ENCODE measurements at regions not wholly inside any gene's neighbourhood (a gene's known extent, or its start where the extent isn't known, plus 50 kb on each side); places are given as distances from the start of the nearest gene placed in this dataset.

- ChIA-PET POLR2A (no interaction called here), CTCF (no interaction called here)
- Histone ChIP-seq H3K27ac (ENCODE audit: low read length) (no peak overlapping the region), H3K27me3 (ENCODE audit: control insufficient read depth, insufficient read depth, low read length) (no peaks in the 10 kb centered on the region), H3K4me1 (ENCODE audit: control insufficient read depth, insufficient read depth, low read length) (no peaks in the 10 kb centered on the region), H3K4me3 (ENCODE audit: low read depth in 2 of 2, low read length in 2 of 2) (no peak overlapping the region), H3K9me3 (ENCODE audit: control insufficient read depth, insufficient read depth, low read depth, low read length) (no peaks in the 10 kb centered on the region), H3K36me3 (ENCODE audit: control insufficient read depth, insufficient read depth, low read length) (no peaks in the 10 kb centered on the region)
- intact Hi-C loops (cut with micrococcal nuclease; ENCODE audit: unreplicated experiment) = no loop called here
- in situ Hi-C loops (cut with HindIII; ENCODE audit: low pct_unique_long_range_greater_than_20kb, low sequenced_read_pairs) = no loop called here
- no peak for DNase-seq (ENCODE audit: low read depth, low spot score)
- no peak for ATAC-seq
- TF ChIP-seq SIN3A (IDR thresholded peaks at IDR 0.05; ENCODE audit: borderline replicate concordance, insufficient read depth, low read depth, low read length) (no peak), TCF7L2 (IDR thresholded peaks at IDR 0.05; ENCODE audit: low read depth, low read length) (no peak), REST (IDR thresholded peaks at IDR 0.05; ENCODE audit: insufficient read depth in 1 of 2, low read depth in 2 of 2, low read length in 1 of 2) (no peak), CTCF (IDR thresholded peaks at IDR 0.05) (no peak), POLR2AphosphoS5 (IDR thresholded peaks at IDR 0.05; ENCODE audit: low read depth, low read length) (no peak)
- BruUV-seq (replicated peaks) = no TSS peak
Measured at GRCh38 chr6:80610846-80611245, 504.4 kb downstream of the BCKDHB start.

DNA sequence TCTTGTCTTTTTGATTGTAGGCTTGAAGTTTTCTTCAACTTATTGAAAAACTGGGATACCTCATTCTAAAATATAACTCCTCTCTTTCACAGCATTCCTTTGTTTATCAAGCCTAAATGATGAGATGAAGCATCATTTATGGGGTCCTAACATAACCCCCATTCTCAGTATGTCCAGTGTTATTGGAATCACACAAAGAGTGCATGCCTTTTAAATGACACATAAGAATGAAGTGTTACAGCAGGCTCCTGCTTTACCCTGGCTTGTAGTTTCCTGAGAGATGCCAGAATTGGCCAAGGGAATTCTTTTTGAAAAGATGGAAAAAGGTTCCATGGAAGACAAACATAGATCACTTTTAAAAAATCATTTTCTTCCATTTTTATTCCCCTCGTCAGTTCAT lies 502.4 kb downstream of the BCKDHB start:
- H3K36me3 ChIP-seq (ENCODE audit: control insufficient read depth, insufficient read depth, low read length) = no peaks in the 10 kb centered on the region
- no peaks in the 10 kb centered on the region for H3K4me1 ChIP-seq (ENCODE audit: control insufficient read depth, insufficient read depth, low read length)
- ChIA-PET CTCF (no interaction called here), POLR2A (no interaction called here)
- no peak overlapping the region for H3K4me3 ChIP-seq (ENCODE audit: low read depth in 2 of 2, low read length in 2 of 2)
- in situ Hi-C loops (cut with HindIII; ENCODE audit: low pct_unique_long_range_greater_than_20kb, low sequenced_read_pairs) = no loop called here
- DNase-seq (ENCODE audit: low read depth, low spot score) = no peak
- no TSS peak for BruUV-seq (replicated peaks)
- H3K9me3 ChIP-seq (ENCODE audit: control insufficient read depth, insufficient read depth, low read depth, low read length) = no peaks in the 10 kb centered on the region
- intact Hi-C loops (cut with micrococcal nuclease; ENCODE audit: unreplicated experiment) = no loop called here
- H3K27me3 ChIP-seq (ENCODE audit: control insufficient read depth, insufficient read depth, low read length) = no peaks in the 10 kb centered on the region
- ATAC-seq = no peak
- no peak overlapping the region for H3K27ac ChIP-seq (ENCODE audit: low read length)
- TF ChIP-seq TCF7L2 (IDR thresholded peaks at IDR 0.05; ENCODE audit: low read depth, low read length) = no peak
- no peak for TF ChIP-seq REST (IDR thresholded peaks at IDR 0.05; ENCODE audit: insufficient read depth in 1 of 2, low read depth in 2 of 2, low read length in 1 of 2)
